GM19193 (cell line): ENCODE measurements at regions not wholly inside any gene's neighbourhood (a gene's known extent, or its start where the extent isn't known, plus 50 kb on each side); places are given as distances from the start of the nearest gene placed in this dataset.

Experiments
- POLR2A ChIP-seq: IDR thresholded peaks from 4 replicates; pipeline ENCODE4 v1.6.1; 2011; ENCODE audit not compliant: insufficient read depth, insufficient read length; ENCODE audit errors: extremely low read depth

DNA sequence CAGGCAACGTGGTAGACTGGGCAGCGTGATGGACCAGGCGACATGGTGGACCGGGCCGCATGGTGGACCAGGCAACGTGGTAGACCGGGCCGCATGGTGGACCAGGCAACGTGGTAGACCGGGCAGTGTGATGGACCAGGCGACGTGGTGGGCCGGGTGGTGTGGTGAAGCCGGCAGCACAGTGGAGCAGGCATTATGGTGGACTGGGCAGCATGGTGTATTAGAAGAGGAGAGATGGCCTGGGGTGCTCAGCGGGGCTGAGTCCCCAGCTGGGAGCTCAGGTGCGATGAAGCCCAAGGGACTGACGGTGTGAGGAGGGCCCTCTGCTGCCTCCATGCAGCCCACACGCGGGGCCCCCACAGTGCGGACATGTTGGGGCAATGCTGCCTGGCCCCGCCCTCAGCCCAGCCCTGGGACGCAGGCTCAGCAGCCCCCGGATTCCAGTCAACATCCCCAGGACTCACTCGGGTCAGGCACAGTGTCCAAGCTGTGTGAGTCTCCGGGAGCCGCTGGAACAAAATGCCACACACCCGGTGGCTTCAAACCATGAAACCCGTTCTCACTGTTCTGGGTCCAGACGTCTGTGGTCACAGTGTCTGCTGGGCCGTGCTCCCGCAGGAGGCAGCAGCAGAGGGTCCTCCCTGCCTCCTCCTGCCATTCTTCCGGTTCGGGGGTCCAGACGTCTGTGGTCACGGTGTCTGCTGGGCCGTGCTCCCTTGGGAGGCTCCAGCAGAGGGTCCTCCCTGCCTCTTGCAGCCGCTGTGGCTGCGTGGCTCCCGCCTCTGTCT is 1084.9 kb downstream of the BRD1 start:
- TF ChIP-seq POLR2A: no peak

DNA sequence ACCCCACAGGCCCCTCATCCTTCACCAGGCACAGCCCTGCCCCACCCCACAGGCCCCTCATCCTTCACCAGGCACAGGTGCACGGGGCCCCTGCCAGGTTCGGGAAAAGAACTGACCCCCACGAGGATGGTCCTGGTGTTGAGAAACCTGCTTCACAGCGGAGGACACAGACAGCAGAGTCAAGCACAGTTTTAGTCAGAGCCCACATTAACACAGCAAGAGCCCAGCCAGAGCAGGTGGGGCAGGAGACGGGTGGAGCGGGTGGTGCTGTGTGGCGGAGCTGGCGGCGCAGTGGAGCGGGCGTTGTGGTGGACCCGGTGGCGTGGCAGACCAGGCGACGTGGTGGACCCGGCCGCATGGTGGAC is 1085.5 kb downstream of the BRD1 start:
- TF ChIP-seq POLR2A: no peak

DNA sequence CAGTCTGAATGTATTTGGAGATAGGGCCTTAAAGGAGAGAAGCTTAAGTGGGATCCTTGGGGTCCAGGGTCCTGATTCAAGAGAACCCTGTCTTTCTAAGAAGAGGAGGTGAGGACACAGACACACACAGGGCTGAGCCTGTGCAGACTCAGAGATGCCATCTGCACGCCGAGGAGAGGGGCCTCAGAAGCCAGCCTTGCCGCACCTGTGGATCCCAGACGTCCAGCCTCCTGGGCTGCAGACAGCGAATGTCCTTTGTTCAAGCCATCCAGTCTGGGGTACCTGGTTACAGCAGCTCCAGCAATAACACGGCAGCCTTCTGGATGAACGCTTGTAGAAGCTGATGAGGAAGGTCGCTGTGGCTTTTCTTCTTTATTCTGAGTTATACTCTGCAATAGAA is 1086.1 kb downstream of the BRD1 start:
- no peak for TF ChIP-seq POLR2A

DNA sequence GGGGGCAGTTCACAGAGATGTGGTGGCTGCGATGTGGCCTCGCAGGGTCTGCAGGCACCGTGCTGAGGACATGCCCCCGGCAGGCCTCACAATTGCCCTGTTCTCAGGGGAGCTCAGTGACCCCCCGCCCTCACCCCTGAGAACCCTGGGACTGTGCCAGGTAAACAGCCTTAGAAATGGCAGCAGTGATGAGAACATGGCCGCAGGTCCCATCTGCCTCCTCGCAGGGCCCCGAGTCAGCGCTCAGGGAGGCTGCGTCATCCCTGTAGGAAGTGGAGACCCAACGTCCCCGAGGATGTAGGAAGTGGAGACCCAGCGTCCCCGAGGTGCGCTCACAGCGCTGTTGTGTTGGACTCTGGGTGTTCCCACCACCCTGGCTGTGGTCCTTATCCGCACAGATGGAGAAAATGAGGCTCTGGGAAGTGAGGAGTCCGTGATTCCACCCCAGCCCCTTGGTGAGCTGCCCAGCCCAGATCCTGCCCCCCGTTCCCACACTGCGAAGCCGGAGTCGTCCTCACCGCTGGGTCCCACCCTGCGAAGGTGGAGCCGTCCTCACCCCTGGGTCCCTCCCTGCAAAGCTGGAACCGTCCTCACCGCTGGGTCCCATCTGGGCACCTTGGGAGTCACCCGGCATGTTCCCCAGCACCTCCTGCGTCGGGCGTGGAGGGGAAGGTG is 1086.8 kb downstream of the BRD1 start:
- TF ChIP-seq POLR2A: no peak

DNA sequence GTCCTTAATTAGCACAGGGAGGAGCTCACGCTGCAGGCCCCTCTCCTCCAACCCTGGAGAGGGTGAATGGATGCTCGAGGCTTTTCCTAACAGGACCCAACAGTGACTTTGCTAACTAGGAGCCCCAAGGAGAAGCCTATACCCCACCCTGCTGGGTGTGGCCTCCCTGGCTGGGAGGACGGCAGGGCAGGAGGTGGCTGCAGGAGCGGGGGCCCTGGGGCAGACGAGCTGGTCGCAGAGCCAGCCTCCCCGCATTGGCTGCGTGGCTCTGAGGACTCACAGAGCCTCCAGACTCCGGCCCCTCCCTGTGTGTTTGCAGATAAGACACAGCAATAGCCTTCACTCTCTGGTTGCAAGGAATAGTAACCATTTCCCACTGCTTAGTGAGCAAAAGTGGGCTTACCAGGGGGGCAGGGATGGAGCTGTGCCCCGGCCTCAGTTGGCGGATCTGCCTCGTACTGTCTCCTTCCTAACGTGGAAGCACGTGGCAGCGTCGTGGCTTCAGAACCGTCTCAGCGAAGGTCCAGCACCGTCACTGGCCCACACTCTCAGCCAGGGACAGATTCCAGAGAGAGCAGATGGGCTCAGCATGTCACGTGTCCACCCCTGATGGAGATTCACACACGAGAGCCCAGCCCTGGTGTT is 1087.5 kb downstream of the BRD1 start:
- no peak for TF ChIP-seq POLR2A

DNA sequence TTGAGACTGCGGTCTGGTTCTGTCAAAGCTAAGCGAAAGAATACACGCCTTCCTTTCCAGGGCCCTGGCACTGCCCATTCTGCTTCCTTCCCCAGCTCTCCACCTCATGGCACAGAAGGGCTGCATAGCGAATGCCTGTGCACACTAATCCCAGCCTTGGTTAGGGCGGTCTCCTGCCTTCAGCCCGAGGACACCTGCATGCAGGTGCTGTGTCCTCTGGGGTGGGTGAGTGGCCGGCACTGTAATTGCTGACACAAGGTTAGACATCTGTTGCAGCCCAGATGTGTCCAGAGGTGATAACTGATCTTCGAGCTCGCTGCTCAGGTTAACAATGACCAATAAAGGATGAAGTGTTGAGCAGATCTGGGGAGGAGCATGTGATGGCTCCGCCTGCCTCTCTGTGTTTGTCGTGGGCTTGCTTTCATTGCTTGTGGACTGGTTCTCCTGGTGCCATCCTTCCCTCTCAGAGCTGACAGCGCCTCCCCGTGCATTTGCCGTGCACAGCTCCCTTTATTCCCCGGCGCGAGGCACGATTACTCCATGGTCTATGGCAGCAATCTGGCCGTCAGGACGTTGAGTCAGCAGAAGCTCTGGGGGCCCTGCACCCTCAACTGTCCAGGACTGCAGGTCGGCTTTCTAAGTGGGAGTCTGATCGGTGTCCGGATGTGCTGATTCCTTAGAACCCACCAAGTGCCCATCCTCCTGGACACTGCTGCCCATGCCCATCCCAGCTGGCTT is 1088.2 kb downstream of the BRD1 start:
- no peak for TF ChIP-seq POLR2A

DNA sequence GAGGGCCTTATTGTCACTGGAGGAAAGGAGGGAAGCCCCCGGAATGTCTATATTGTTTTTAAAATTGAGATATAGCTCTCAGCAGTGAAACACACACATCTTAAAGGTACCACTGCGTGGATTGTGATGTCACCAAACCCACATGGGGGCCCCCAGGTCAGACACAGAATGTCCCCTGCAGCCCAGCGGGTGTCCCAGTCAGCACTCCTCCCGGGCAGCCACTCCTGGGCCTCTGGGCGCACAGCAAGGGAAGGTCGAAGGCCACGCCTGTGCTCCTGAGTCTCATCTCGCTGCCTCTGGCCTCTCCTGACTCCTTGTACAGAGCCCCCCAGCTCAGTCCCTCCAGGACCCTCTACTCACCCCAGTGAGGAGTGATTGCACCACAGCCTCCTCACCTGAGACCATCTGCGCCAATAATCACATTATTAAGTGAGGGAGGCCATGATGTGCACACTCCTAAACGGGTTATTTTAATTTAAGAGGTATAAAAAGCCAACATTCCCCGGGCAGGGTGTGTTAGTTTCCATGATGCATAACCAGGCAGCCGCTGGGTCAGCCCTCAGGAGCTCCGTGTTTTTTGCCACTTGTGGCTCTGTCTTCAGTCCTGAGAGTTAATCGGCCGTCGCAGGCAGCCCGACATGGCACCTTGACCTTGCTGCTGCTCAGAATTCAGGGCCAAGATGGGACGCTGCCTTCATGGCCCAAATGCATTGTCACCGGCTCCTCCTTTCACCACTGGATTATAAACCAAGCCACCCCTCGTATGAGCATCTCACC is 1089.3 kb downstream of the BRD1 start:
- TF ChIP-seq POLR2A: no peak

DNA sequence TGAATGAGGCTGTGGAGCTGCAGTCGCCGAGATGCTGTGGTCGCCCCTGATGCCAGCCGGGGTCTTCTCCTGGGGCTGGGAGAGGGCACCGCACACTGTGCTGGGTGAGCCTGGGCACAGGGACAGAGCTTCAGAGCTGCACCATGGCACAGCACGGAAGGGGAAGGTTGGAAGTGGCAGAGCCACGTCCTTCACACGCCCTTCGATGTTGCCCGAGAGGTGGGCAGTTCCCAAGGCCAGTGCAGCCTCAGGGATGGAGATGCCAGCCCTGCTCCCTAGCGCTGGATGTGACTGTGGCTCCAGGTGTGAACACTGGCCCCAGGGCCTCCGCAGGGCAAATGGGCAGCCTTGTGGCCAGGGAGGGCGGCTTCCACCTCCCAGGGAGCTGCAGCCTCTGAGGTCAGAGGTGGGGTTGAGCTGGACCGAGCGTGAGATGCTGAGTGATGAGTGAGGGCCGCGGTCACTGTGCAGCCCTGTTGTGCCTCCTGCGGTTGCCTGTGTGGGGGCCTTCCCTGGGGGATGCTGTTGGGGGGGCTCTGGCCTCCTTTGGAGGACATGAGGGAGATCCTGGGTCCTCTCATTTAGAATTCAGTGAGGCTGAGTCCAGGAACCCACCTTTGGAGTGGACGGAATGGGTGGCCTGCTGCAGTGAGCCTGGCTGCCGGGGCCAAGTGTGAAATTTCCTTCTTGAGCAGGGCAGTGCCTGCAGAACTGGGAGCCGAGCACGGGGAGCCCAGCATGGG is 1090.0 kb downstream of the BRD1 start:
- no peak for TF ChIP-seq POLR2A

DNA sequence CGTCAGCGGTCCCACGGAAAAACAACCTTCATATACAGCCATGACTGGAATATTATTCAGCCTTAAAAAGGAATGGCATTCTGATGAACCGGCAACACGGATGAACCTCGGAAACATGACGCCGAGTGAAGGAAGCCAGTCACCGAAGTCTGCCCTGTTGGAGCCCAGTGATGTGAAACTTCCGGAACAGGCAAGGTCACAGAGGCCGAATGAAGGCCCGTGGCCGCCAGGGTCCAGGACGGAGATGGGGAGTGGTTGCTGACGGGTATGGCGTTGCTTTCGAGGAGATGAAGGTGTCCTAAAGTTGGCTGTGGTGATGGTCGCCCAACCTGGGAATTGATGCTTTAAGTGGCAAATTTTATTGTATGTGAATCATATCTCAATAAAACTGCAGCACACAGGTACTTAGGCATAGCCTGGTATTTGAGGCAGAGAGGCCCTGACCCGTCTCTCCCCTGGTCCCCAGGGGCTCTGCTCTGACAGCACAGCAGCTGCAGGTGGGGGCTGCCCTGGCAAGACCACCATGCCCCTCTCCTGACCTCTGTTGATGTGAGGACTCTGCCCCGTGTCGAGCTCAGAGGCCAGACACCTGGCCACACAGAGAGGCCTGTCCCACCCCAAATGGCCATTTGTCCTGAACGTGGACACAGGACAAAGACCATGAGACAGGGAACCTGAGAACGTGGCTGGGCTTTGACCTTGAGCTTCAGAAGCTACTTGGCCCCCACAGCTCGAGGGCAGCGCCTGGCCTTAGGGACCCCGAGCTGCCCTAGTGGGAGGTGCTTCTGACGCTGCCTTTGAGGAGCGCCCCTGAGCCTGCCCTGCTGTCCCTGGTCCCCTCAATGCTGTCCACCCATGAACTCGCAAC is 1090.8 kb downstream of the BRD1 start:
- no peak for TF ChIP-seq POLR2A

DNA sequence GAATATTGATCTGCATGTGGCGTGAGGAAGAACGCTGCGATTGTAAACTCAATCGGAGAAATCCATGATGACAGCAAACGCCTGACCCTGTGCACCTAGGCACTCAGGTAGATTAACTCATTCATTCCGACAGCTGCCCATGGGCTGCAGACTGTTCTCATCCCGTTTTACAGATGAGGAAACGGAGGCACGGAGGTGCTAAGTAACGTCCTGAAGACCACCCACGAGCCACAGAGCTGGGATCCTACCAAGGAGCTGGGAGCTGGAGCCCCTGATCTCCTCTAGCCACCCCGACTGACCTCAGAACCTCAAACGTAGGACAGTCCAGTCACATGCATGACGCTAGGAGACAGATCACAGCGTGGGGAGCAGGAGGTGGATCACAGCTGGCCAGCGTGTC is 1092.7 kb downstream of the BRD1 start:
- TF ChIP-seq POLR2A: no peak

DNA sequence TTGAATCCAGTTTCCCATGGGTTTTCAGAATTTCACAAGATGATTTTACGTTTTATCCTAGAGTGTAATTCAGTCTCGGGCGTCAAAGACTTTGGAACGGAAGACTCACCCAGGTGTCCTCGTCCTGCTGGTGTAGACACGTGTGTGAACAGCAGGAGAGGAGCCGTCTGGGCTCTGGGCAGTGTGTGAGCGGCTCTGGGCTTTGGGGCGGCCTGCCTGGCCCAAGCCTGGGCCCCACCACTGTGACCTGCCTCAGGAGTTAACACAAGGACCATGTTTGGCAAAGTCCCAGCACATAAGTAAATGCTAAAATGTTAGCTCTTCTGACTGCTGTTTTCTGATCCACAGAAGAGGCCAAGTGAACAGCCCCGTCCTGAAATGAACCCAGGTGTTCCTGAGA is 1093.3 kb downstream of the BRD1 start:
- TF ChIP-seq POLR2A: no peak

DNA sequence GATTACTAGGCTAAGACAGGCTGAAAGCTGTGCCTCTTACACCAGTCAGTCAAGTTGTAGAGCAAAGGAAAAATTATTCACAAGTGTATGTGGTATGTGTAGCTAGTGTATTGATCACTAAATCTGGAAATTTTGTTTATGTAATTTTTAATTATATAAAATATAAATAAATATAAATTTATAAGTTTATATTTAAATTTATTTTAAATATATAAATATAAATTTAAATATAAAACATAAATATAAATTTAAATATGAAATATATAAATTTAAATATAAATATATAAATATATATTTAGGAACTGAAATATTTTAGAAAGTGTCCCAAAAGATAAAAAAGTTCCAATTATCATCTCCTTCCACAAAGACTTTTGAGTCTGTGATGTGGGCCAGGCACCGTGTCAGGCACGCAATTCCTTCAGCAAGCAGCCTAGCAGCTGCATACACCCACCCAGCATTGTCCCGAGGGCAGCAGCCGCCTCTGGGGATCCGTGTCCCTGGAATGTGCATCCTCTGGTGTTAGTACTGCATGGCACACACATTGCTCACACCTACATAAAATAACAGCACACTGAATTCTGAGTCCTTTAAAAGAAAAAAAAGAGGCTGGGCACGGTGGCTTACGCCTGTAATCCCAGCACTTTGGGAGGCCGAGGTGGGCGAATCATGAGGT is 1098.0 kb downstream of the BRD1 start:
- no peak for TF ChIP-seq POLR2A

DNA sequence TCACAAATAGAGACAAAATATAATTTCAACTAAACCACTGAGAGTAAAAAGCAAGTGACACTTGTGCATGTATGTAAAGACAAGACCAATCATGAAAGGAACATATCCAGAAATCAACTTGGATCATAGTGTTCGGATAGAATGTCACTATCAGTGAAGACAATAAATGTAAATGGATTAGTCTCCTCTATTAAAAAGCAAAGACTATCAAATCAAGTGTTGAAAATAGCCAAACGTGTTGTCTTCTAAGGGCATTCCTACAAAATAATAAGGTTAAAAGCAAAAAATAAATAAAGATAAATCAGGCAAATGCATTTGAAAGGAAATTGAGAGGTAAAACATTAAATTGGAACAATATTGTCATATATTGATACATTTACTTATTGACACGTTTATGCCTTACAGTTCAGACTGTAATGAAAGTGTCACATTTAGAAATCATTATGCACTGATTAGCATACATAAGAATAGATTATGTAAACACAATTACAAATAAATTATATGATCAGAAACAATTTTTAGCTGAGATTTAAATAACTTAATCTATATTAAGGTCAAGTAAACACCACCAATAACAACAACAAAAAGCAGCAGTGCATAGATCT is 1100.1 kb downstream of the BRD1 start:
- TF ChIP-seq POLR2A: no peak

DNA sequence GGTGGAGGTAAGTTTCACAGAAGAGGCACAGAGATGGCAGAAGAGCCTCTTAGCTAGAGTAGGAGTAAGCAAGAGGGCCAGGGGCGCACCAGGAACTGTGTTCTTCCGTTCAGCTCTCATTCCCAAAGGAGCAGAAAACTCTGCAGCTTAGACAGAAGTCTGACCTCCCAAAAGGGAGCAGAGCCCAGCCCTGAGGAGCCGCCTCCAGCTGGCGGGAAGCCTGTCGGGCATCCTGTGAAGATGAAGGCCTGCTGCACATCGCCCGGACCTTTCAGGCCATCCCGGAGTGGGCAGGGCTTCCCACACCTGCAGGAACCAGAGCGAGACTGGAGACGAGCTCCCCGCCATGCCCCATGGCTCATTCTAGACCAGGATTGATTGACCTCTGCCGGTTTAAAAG is 1102.8 kb downstream of the BRD1 start:
- no peak for TF ChIP-seq POLR2A
